Stimulated activated CD8-positive, alpha-beta memory T cell treated with anti-CD3 and anti-CD28 coated beads, Interleukin-2, amount 100 ng/mL, for 1 hour (primary cell): ENCODE measurements at regions not wholly inside any gene's neighbourhood (a gene's known extent, or its start where the extent isn't known, plus 50 kb on each side); places are given as distances from the start of the nearest gene placed in this dataset.

Source experiments
- DNase-seq, 2 donors: peaks; one replicate each; pipeline ENCODE4 v3.0.0-alpha.2; 2020; ENCODE audit warnings: low read depth in 2 of 2

GRCh38 chr20:40769677-40770285, 80.7 kb upstream of the MAFB start:
- DNase-seq: no peak

- no peak for DNase-seq
These were observed 81.7 kb upstream of the MAFB start for GRCh38 chr20:40770564-40771307.

- DNase-seq: no peak
These were observed 82.2 kb upstream of the MAFB start for GRCh38 chr20:40771308-40771610.

GRCh38 chr20:40771848-40772511, 82.9 kb upstream of the MAFB start:
- no peak for DNase-seq

- DNase-seq: no peak
These were observed 84.3 kb upstream of the MAFB start for GRCh38 chr20:40773376-40773775.

- DNase-seq: no peak
These were observed 85.2 kb upstream of the MAFB start for GRCh38 chr20:40774252-40774651.

- DNase-seq: no peak
These were observed 86.6 kb upstream of the MAFB start for GRCh38 chr20:40775561-40776146.

- DNase-seq: no peak
These were observed 87.7 kb upstream of the MAFB start for GRCh38 chr20:40776466-40777457.

GRCh38 chr20:40777653-40778052, 88.6 kb upstream of the MAFB start:
- DNase-seq: no peak

GRCh38 chr20:40778894-40779496, 90.0 kb upstream of the MAFB start:
- no peak for DNase-seq

GRCh38 chr20:40781327-40782042, 92.4 kb upstream of the MAFB start:
- no peak for DNase-seq

GRCh38 chr20:40782043-40782368, 93.0 kb upstream of the MAFB start:
- DNase-seq: no peak

- DNase-seq: no peak
These were observed 96.3 kb upstream of the MAFB start for GRCh38 chr20:40785346-40785745.

GRCh38 chr20:40786336-40786735, 97.3 kb upstream of the MAFB start:
- DNase-seq: no peak

- no peak for DNase-seq
These were observed 98.9 kb upstream of the MAFB start for GRCh38 chr20:40787941-40788340.

- no peak for DNase-seq
These were observed 108.4 kb upstream of the MAFB start for GRCh38 chr20:40797425-40797824.

GRCh38 chr20:40798066-40798465, 109.0 kb upstream of the MAFB start:
- no peak for DNase-seq

- DNase-seq: no peak
These were observed 113.8 kb upstream of the MAFB start for GRCh38 chr20:40802886-40803285.

GRCh38 chr20:40803381-40803780, 114.3 kb upstream of the MAFB start:
- DNase-seq: no peak

GRCh38 chr20:40805592-40805991, 116.6 kb upstream of the MAFB start:
- DNase-seq: no peak
